DND-41 (cell line): ENCODE measurements at regions not wholly inside any gene's neighbourhood (a gene's known extent, or its start where the extent isn't known, plus 50 kb on each side); places are given as distances from the start of the nearest gene placed in this dataset.
"Not testable (repeated sequence)": the region's sequence is repeated elsewhere in the genome, so short reads cannot be mapped to it uniquely, and the experiment has no call there.

Experiments
- EZH2 ChIP-seq: IDR thresholded peaks from 3 replicates; pipeline ENCODE4 v1.6.1; 2012; ENCODE audit warnings: borderline replicate concordance, low read depth, mild to moderate bottlenecking, moderate library complexity, low read length, inconsistent platforms; ENCODE audit not compliant: severe bottlenecking
- TF ChIP-seq, protein P1 (sequence below): IDR thresholded peaks from 2 replicates; pipeline ENCODE4 v1.5.1; 2012; ENCODE audit warnings: borderline replicate concordance, low read length, moderate library complexity, mild to moderate bottlenecking; ENCODE audit not compliant: poor library complexity, severe bottlenecking; ENCODE audit errors: extremely low read depth

DNA sequence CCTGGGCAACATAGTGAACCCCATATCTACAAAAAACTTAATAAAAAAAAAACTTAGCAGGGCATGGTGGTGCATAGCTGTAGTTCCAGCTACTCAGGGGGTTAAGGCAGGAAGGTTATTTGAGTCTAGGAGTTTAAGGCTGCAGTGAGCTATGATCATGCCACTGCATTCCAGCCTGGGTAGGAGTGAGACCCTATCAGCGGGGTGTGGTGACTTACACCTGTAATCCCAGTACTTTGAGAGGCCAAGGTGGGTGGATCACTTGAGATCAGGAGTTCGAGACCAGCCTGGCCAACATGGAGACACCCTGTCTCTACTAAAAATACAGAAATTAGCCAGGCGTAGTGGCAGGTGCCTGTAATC, 63.0 kb upstream of the TRIM24 start:
- TF ChIP-seq, protein P1, sequence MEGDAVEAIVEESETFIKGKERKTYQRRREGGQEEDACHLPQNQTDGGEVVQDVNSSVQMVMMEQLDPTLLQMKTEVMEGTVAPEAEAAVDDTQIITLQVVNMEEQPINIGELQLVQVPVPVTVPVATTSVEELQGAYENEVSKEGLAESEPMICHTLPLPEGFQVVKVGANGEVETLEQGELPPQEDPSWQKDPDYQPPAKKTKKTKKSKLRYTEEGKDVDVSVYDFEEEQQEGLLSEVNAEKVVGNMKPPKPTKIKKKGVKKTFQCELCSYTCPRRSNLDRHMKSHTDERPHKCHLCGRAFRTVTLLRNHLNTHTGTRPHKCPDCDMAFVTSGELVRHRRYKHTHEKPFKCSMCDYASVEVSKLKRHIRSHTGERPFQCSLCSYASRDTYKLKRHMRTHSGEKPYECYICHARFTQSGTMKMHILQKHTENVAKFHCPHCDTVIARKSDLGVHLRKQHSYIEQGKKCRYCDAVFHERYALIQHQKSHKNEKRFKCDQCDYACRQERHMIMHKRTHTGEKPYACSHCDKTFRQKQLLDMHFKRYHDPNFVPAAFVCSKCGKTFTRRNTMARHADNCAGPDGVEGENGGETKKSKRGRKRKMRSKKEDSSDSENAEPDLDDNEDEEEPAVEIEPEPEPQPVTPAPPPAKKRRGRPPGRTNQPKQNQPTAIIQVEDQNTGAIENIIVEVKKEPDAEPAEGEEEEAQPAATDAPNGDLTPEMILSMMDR, result not testable (repeated sequence)
- TF ChIP-seq EZH2, result not testable (repeated sequence)
